ENCODE measurements at regions not wholly inside any gene's neighbourhood (a gene's known extent, or its start where the extent isn't known, plus 50 kb on each side); places are given as distances from the start of the nearest gene placed in this dataset.
A peak's percentile ranks its signal among the peaks of the same experiment; 100 is the strongest.
"Not testable (repeated sequence)": the region's sequence is repeated elsewhere in the genome, so short reads cannot be mapped to it uniquely, and the experiment has no call there.

GRCh38 chr17:22518185-22518584 is 825.9 kb downstream of the KCNJ18 start:
- Histone ChIP-seq H3K36me3 (ENCODE audit: insufficient read depth, low read length) (no peaks in the 10 kb centered on the region), H3K4me3 (no peak overlapping the region), H3K9ac (ENCODE audit: insufficient read length) (no peak overlapping the region), H3K27ac (no peak overlapping the region), H3K9me3 (ENCODE audit: low read depth, low read length) (no peaks in the 10 kb centered on the region)
- TF ChIP-seq EZH2 (IDR thresholded peaks at IDR 0.05) (no peak), POLR2AphosphoS5 (IDR thresholded peaks at IDR 0.05; ENCODE audit: borderline replicate concordance, low read depth, low read length) (no peak), FOXP2 (optimal IDR thresholded peaks at IDR 0.05; ENCODE audit: control extremely low read depth, extremely low read length, insufficient read depth) (no peak)
- no peak for DNase-seq (ENCODE audit: low read depth, low spot score)

GRCh38 chr17:22548873-22549272 is 856.5 kb downstream of the KCNJ18 start:
- DNase-seq (ENCODE audit: low read depth, low spot score); H3K27ac ChIP-seq; H3K9ac ChIP-seq (ENCODE audit: insufficient read length); H3K4me3 ChIP-seq; H3K36me3 ChIP-seq (ENCODE audit: insufficient read depth, low read length); H3K9me3 ChIP-seq (ENCODE audit: low read depth, low read length): not testable (repeated sequence)

- not testable (repeated sequence) for H3K27ac ChIP-seq; DNase-seq (ENCODE audit: low read depth, low spot score); H3K4me3 ChIP-seq; H3K9ac ChIP-seq (ENCODE audit: insufficient read length); H3K36me3 ChIP-seq (ENCODE audit: insufficient read depth, low read length); H3K9me3 ChIP-seq (ENCODE audit: low read depth, low read length)
These were observed 859.5 kb downstream of the KCNJ18 start for GRCh38 chr17:22551695-22552415.

- no peak overlapping the region for H3K27ac ChIP-seq
- H3K9me3 ChIP-seq (ENCODE audit: low read depth, low read length), result no peaks in the 10 kb centered on the region
- no peaks in the 10 kb centered on the region for H3K36me3 ChIP-seq (ENCODE audit: insufficient read depth, low read length)
- no peak for TF ChIP-seq POLR2AphosphoS5 (IDR thresholded peaks at IDR 0.05; ENCODE audit: borderline replicate concordance, low read depth, low read length)
- no peak for TF ChIP-seq EZH2 (IDR thresholded peaks at IDR 0.05)
- TF ChIP-seq FOXP2 (optimal IDR thresholded peaks at IDR 0.05; ENCODE audit: control extremely low read depth, extremely low read length, insufficient read depth), result no peak
- H3K4me3 ChIP-seq, result no peak overlapping the region
- no peak for DNase-seq (ENCODE audit: low read depth, low spot score)
- H3K9ac ChIP-seq (ENCODE audit: insufficient read length), result no peak overlapping the region
These were observed 877.3 kb downstream of the KCNJ18 start for GRCh38 chr17:22569459-22570143.

- no peaks in the 10 kb centered on the region for H3K36me3 ChIP-seq (ENCODE audit: insufficient read depth, low read length)
- no peak overlapping the region for H3K4me3 ChIP-seq
- no peak for DNase-seq (ENCODE audit: low read depth, low spot score)
- no peak overlapping the region for H3K9ac ChIP-seq (ENCODE audit: insufficient read length)
- TF ChIP-seq POLR2AphosphoS5 (IDR thresholded peaks at IDR 0.05; ENCODE audit: borderline replicate concordance, low read depth, low read length), result no peak
- no peak for TF ChIP-seq FOXP2 (optimal IDR thresholded peaks at IDR 0.05; ENCODE audit: control extremely low read depth, extremely low read length, insufficient read depth)
- no peak for TF ChIP-seq EZH2 (IDR thresholded peaks at IDR 0.05)
- H3K27ac ChIP-seq, result no peak overlapping the region
- no peaks in the 10 kb centered on the region for H3K9me3 ChIP-seq (ENCODE audit: low read depth, low read length)
These were observed 878.0 kb downstream of the KCNJ18 start for GRCh38 chr17:22570144-22570845.

- TF ChIP-seq EZH2 (IDR thresholded peaks at IDR 0.05) (no peak), POLR2AphosphoS5 (IDR thresholded peaks at IDR 0.05; ENCODE audit: borderline replicate concordance, low read depth, low read length) (no peak), FOXP2 (optimal IDR thresholded peaks at IDR 0.05; ENCODE audit: control extremely low read depth, extremely low read length, insufficient read depth) (no peak)
- Histone ChIP-seq H3K36me3 (ENCODE audit: insufficient read depth, low read length) (no peaks in the 10 kb centered on the region), H3K9me3 (ENCODE audit: low read depth, low read length) (no peaks in the 10 kb centered on the region), H3K9ac (ENCODE audit: insufficient read length) (no peak overlapping the region), H3K4me3 (no peak overlapping the region), H3K27ac (no peak overlapping the region)
- DNase-seq (ENCODE audit: low read depth, low spot score), result no peak
These were observed 907.0 kb downstream of the KCNJ18 start for GRCh38 chr17:22599322-22599721.

GRCh38 chr17:22600644-22601298 is 908.4 kb downstream of the KCNJ18 start:
- Histone ChIP-seq H3K36me3 (ENCODE audit: insufficient read depth, low read length) (no peaks in the 10 kb centered on the region), H3K9ac (ENCODE audit: insufficient read length) (no peak overlapping the region), H3K9me3 (ENCODE audit: low read depth, low read length) (no peaks in the 10 kb centered on the region), H3K27ac (no peak overlapping the region), H3K4me3 (no peak overlapping the region)
- DNase-seq (ENCODE audit: low read depth, low spot score), result peak; percentile 2
- TF ChIP-seq POLR2AphosphoS5 (IDR thresholded peaks at IDR 0.05; ENCODE audit: borderline replicate concordance, low read depth, low read length) (no peak), EZH2 (IDR thresholded peaks at IDR 0.05) (no peak), FOXP2 (optimal IDR thresholded peaks at IDR 0.05; ENCODE audit: control extremely low read depth, extremely low read length, insufficient read depth) (no peak)
